GM12864 (cell line): ENCODE measurements at regions not wholly inside any gene's neighbourhood (a gene's known extent, or its start where the extent isn't known, plus 50 kb on each side); places are given as distances from the start of the nearest gene placed in this dataset.

Experiments
- DNase-seq: peaks from one replicate; pipeline ENCODE4 v3.0.0-alpha.2; 2011; ENCODE audit warnings: low read depth
- H3K4me3 ChIP-seq: 2 replicates; pipeline ENCODE4 v1.5.1; 2011; ENCODE audit warnings: mild to moderate bottlenecking, low read depth, low read length, control low read depth
- CTCF ChIP-seq: IDR thresholded peaks from 2 replicates; pipeline ENCODE4 v1.5.1; 2011; ENCODE audit warnings: low read depth, mild to moderate bottlenecking, moderate library complexity, low read length, control low read depth, inconsistent platforms; ENCODE audit errors: missing control alignments

- no peak overlapping the region for H3K4me3 ChIP-seq
- no peak for TF ChIP-seq CTCF
- DNase-seq: no peak
These were observed 703.1 kb downstream of the RFPL4B start for GRCh38 chr6:113050010-113050858.

GRCh38 chr6:113050979-113051378 lies 703.8 kb downstream of the RFPL4B start:
- TF ChIP-seq CTCF: no peak
- no peak overlapping the region for H3K4me3 ChIP-seq
- no peak for DNase-seq

- TF ChIP-seq CTCF: no peak
- no peak overlapping the region for H3K4me3 ChIP-seq
- no peak for DNase-seq
These were observed 705.4 kb downstream of the RFPL4B start for GRCh38 chr6:113052506-113052905.

GRCh38 chr6:113055061-113055460 lies 707.9 kb downstream of the RFPL4B start:
- DNase-seq: no peak
- TF ChIP-seq CTCF: no peak
- no peak overlapping the region for H3K4me3 ChIP-seq

- TF ChIP-seq CTCF: no peak
- no peak for DNase-seq
- H3K4me3 ChIP-seq: no peak overlapping the region
These were observed 708.9 kb downstream of the RFPL4B start for GRCh38 chr6:113055998-113056397.

- TF ChIP-seq CTCF: no peak
- no peak overlapping the region for H3K4me3 ChIP-seq
- no peak for DNase-seq
These were observed 710.5 kb downstream of the RFPL4B start for GRCh38 chr6:113057567-113058053.

- no peak for DNase-seq
- TF ChIP-seq CTCF: no peak
- H3K4me3 ChIP-seq: no peak overlapping the region
These were observed 713.5 kb downstream of the RFPL4B start for GRCh38 chr6:113060664-113061063.
